ENCODE measurements at regions not wholly inside any gene's neighbourhood (a gene's known extent, or its start where the extent isn't known, plus 50 kb on each side); places are given as distances from the start of the nearest gene placed in this dataset.

DNA sequence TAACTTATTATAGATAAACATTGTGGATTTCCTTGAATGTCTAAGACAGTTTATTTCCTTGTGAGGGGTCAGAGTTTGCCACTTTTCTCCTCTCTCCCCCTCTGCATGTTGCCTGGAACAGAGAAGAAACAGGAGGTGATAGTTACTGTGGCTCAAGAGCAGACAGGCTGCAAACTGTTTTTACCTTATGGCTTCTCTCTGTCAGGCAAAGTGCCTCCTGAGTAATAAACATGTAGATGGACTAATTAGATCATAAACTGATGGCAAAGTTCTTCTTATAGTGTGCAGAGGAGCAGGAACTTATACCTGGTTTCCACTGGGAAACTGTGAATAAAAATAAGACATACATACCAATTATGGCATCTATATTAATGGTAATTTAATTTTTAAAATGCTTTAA lies 133.1 kb upstream of the CDH12 start:
- Histone ChIP-seq H3K9me3 (ENCODE audit: low read length) (no peaks in the 10 kb centered on the region), H3K27ac (ENCODE audit: low read depth, low read length, poor library complexity, severe bottlenecking) (no peak overlapping the region), H3F3A (ENCODE audit: insufficient read depth, low read length) (no peaks in the 10 kb centered on the region), H3K4me3 (ENCODE audit: low read depth, low read length, poor library complexity, severe bottlenecking) (no peak overlapping the region), H3K9ac (ENCODE audit: low read length) (no peak overlapping the region), H2AFZ (ENCODE audit: low read length) (0 out of 2 replicates have a peak overlapping the region, but pooled peaks have one; percentile 63), H3K79me2 (ENCODE audit: insufficient read depth, low read length) (no peaks in the 10 kb centered on the region), H3K4me2 (ENCODE audit: low read length) (no peak overlapping the region), H3K36me3 (ENCODE audit: insufficient read depth, low read length) (no peaks in the 10 kb centered on the region), H3K9me2 (ENCODE audit: low read depth, low read length) (no peaks in the 10 kb centered on the region), H3K4me1 (ENCODE audit: insufficient read depth, low read length, severe bottlenecking) (no peaks in the 10 kb centered on the region), H4K20me1 (ENCODE audit: insufficient read depth, low read length) (no peaks in the 10 kb centered on the region), H3K27me3 (ENCODE audit: insufficient read depth, low read length) (no peaks in the 10 kb centered on the region)
- TF ChIP-seq, protein P1, sequence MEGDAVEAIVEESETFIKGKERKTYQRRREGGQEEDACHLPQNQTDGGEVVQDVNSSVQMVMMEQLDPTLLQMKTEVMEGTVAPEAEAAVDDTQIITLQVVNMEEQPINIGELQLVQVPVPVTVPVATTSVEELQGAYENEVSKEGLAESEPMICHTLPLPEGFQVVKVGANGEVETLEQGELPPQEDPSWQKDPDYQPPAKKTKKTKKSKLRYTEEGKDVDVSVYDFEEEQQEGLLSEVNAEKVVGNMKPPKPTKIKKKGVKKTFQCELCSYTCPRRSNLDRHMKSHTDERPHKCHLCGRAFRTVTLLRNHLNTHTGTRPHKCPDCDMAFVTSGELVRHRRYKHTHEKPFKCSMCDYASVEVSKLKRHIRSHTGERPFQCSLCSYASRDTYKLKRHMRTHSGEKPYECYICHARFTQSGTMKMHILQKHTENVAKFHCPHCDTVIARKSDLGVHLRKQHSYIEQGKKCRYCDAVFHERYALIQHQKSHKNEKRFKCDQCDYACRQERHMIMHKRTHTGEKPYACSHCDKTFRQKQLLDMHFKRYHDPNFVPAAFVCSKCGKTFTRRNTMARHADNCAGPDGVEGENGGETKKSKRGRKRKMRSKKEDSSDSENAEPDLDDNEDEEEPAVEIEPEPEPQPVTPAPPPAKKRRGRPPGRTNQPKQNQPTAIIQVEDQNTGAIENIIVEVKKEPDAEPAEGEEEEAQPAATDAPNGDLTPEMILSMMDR (IDR thresholded peaks at IDR 0.05; ENCODE audit: low read length), result no peak
- TF ChIP-seq EZH2 (IDR thresholded peaks at IDR 0.05; ENCODE audit: borderline replicate concordance, low read length), result no peak

DNA sequence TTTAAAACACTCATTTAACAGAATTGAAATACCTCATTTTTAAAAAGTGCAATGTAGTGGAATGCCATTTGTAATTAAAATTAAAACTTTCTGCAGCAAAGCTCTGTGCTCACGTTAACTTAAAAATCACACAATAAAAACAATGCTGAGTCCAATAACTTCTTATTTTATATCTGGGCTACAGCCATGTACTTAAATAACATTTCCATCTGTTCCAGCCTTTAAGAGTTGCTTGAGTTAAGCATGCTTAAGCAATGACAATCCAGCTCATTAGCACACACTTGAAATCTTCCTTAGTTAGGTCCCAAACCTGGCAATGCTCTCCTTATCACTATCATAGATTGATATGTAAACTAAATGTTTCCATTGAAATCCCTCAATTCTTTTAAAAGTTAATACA lies 132.3 kb upstream of the CDH12 start:
- no peak for TF ChIP-seq EZH2 (IDR thresholded peaks at IDR 0.05; ENCODE audit: borderline replicate concordance, low read length)
- TF ChIP-seq, protein P1 (IDR thresholded peaks at IDR 0.05; ENCODE audit: low read length), result no peak
- Histone ChIP-seq H3K36me3 (ENCODE audit: insufficient read depth, low read length) (no peaks in the 10 kb centered on the region), H3K4me1 (ENCODE audit: insufficient read depth, low read length, severe bottlenecking) (no peaks in the 10 kb centered on the region), H3K27me3 (ENCODE audit: insufficient read depth, low read length) (no peaks in the 10 kb centered on the region), H3K79me2 (ENCODE audit: insufficient read depth, low read length) (no peaks in the 10 kb centered on the region), H3K27ac (ENCODE audit: low read depth, low read length, poor library complexity, severe bottlenecking) (no peak overlapping the region), H3K9ac (ENCODE audit: low read length) (no peak overlapping the region), H2AFZ (ENCODE audit: low read length) (no peak overlapping the region), H3K4me2 (ENCODE audit: low read length) (no peak overlapping the region), H4K20me1 (ENCODE audit: insufficient read depth, low read length) (no peaks in the 10 kb centered on the region), H3K9me2 (ENCODE audit: low read depth, low read length) (no peaks in the 10 kb centered on the region), H3K9me3 (ENCODE audit: low read length) (no peaks in the 10 kb centered on the region), H3F3A (ENCODE audit: insufficient read depth, low read length) (no peaks in the 10 kb centered on the region), H3K4me3 (ENCODE audit: low read depth, low read length, poor library complexity, severe bottlenecking) (no peak overlapping the region)

DNA sequence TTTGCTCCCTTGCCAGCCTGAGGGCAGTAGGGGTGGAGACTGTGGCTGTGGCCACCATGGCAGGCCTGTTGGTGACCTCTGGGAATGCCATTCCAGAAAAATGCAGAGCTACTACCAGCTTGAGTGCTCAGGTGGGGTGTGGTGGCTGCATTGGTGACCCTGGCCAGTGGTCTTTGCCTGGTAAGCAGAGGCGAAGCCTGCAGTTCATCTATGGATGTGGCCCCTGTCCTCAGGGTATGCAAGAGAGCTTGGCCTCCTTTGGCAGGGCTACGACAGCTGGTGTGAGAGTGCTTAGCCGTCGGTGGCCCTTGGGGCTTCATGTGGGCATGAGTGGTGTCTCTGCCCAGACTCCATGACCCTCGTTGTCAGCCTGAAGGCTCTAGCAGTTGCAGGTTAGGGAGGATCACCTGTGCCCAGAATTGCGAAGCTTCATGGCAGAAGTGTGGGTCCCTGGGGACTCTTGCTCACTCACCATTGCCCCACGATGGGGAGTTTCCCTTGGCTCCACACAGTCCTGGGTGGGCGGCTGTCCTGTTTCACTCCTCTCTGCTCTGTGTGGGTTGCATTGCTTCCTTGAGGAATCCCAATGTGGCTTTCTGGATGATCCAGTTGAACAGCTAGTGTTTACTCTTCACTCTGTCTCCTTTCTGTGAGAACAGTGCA lies 117.9 kb upstream of the CDH12 start:
- Histone ChIP-seq H2AFZ (ENCODE audit: low read length) (no peak overlapping the region), H3K4me1 (ENCODE audit: insufficient read depth, low read length, severe bottlenecking) (peaks cover 10% of the 10 kb centered on the region), H3K27me3 (ENCODE audit: insufficient read depth, low read length) (no peaks in the 10 kb centered on the region), H3F3A (ENCODE audit: insufficient read depth, low read length) (no peaks in the 10 kb centered on the region), H3K79me2 (ENCODE audit: insufficient read depth, low read length) (no peaks in the 10 kb centered on the region), H3K27ac (ENCODE audit: low read depth, low read length, poor library complexity, severe bottlenecking) (no peak overlapping the region), H3K4me2 (ENCODE audit: low read length) (no peak overlapping the region), H3K9ac (ENCODE audit: low read length) (no peak overlapping the region), H3K4me3 (ENCODE audit: low read depth, low read length, poor library complexity, severe bottlenecking) (no peak overlapping the region), H3K36me3 (ENCODE audit: insufficient read depth, low read length) (no peaks in the 10 kb centered on the region), H4K20me1 (ENCODE audit: insufficient read depth, low read length) (no peaks in the 10 kb centered on the region), H3K9me2 (ENCODE audit: low read depth, low read length) (no peaks in the 10 kb centered on the region), H3K9me3 (ENCODE audit: low read length) (no peaks in the 10 kb centered on the region)
- no peak for TF ChIP-seq EZH2 (IDR thresholded peaks at IDR 0.05; ENCODE audit: borderline replicate concordance, low read length)
- TF ChIP-seq, protein P1 (IDR thresholded peaks at IDR 0.05; ENCODE audit: low read length), result no peak
